Neural cell (in vitro differentiated cells): ENCODE measurements at regions not wholly inside any gene's neighbourhood (a gene's known extent, or its start where the extent isn't known, plus 50 kb on each side); places are given as distances from the start of the nearest gene placed in this dataset.

Experiments used
- H2AFZ ChIP-seq: fragments of 200-600, 300-800 bp; sonication (generic), shearing (Covaris generic); 2 replicates; pipeline ENCODE4 v1.6.0; 2014; ENCODE audit warnings: low read depth, mild to moderate bottlenecking, antibody characterized with exemption, low read length, moderate library complexity
- H3F3A ChIP-seq: fragments of 200-600 bp; shearing (Covaris generic); 2 replicates; pipeline ENCODE4 v1.6.1; 2016; ENCODE audit warnings: mild to moderate bottlenecking, moderate library complexity, mixed read lengths, antibody characterized with exemption, low read length; ENCODE audit not compliant: insufficient read depth, poor library complexity, severe bottlenecking
- H3K27ac ChIP-seq: fragments of 200-600, 300-800 bp; sonication (generic), shearing (Covaris generic); 2 replicates; pipeline ENCODE4 v1.5.1; 2014; ENCODE audit warnings: mild to moderate bottlenecking, low read length, moderate library complexity
- H3K27me3 ChIP-seq: fragments of 300-800, 200-600 bp; sonication (generic), shearing (Covaris generic); 2 replicates; pipeline ENCODE4 v1.6.0; 2014; ENCODE audit warnings: mild to moderate bottlenecking, low read depth, low read length, moderate library complexity; ENCODE audit not compliant: insufficient read depth
- H3K36me3 ChIP-seq: fragments of 300-800, 200-600 bp; sonication (generic), shearing (Covaris generic); 2 replicates; pipeline ENCODE4 v1.5.1; 2014; ENCODE audit warnings: mild to moderate bottlenecking, antibody characterized with exemption, low read length, moderate library complexity; ENCODE audit not compliant: insufficient read depth
- H3K4me2 ChIP-seq: fragments of 300-800, 200-600 bp; sonication (generic), shearing (Covaris generic); 2 replicates; pipeline ENCODE4 v1.6.0; 2014; ENCODE audit warnings: mild to moderate bottlenecking, low read length
- H3K4me3 ChIP-seq: fragments of 300-800, 200-600 bp; sonication (generic), shearing (Covaris generic); 2 replicates; pipeline ENCODE4 v1.5.1; 2014; ENCODE audit warnings: mild to moderate bottlenecking, low read length, moderate library complexity
- H3K79me2 ChIP-seq: fragments of 200-600 bp; shearing (Covaris generic); replicated peaks from 2 replicates; pipeline ENCODE4 v1.6.0; 2014; ENCODE audit warnings: mild to moderate bottlenecking, low read length, moderate library complexity; ENCODE audit not compliant: insufficient read depth
- H3K9ac ChIP-seq: fragments of 300-800, 200-600 bp; sonication (generic), shearing (Covaris generic); 2 replicates; pipeline ENCODE4 v1.6.1; 2016; ENCODE audit warnings: mild to moderate bottlenecking, low read length, mixed read lengths
- H3K9me2 ChIP-seq: fragments of 200-600 bp; shearing (Covaris generic); 2 replicates; pipeline ENCODE4 v1.6.1; 2016; ENCODE audit warnings: mild to moderate bottlenecking, low read length, mixed read lengths; ENCODE audit not compliant: insufficient read depth
- H3K9me3 ChIP-seq: fragments of 200-600, 300-800 bp; sonication (generic), shearing (Covaris generic); 2 replicates; pipeline ENCODE4 v1.6.1; 2016; ENCODE audit warnings: mild to moderate bottlenecking, mixed run types, low read length, moderate library complexity, mixed read lengths
- H4K20me1 ChIP-seq: fragments of 200-600 bp; shearing (Covaris generic); 2 replicates; pipeline ENCODE4 v1.6.1; 2016; ENCODE audit warnings: mild to moderate bottlenecking, mixed run types; ENCODE audit not compliant: insufficient read depth
- CTCF ChIP-seq: fragments of 450-650 bp; IDR thresholded peaks from 2 replicates; pipeline ENCODE4 v1.5.1; 2014; ENCODE audit warnings: antibody characterized with exemption, mild to moderate bottlenecking, moderate library complexity; ENCODE audit not compliant: poor library complexity, severe bottlenecking
- EP300 ChIP-seq: fragments of 450-650 bp; conservative IDR thresholded peaks from 2 replicates; pipeline ENCODE4 v1.6.1; 2014; ENCODE audit warnings: antibody characterized with exemption, mild to moderate bottlenecking, moderate library complexity; ENCODE audit not compliant: poor library complexity, severe bottlenecking
- EZH2 ChIP-seq: fragments of 200-600, 300-800 bp; shearing (Covaris generic), sonication (generic); IDR thresholded peaks from 2 replicates; pipeline ENCODE4 v1.6.1; 2014; ENCODE audit warnings: antibody characterized with exemption, low read length, borderline replicate concordance, mild to moderate bottlenecking; ENCODE audit not compliant: insufficient read depth, poor library complexity, severe bottlenecking
- MXI1 ChIP-seq: fragments of 450-650 bp; conservative IDR thresholded peaks from 2 replicates; pipeline ENCODE4 v1.6.1; 2014; ENCODE audit warnings: antibody characterized with exemption, mild to moderate bottlenecking; ENCODE audit not compliant: poor library complexity, severe bottlenecking
- POLR2AphosphoS5 ChIP-seq: IDR thresholded peaks from 2 replicates; pipeline ENCODE4 v1.6.1; 2012
- RAD21 ChIP-seq: fragments of 450-650 bp; conservative IDR thresholded peaks from 2 replicates; pipeline ENCODE4 v1.6.1; 2014; ENCODE audit warnings: antibody characterized with exemption, mild to moderate bottlenecking, moderate library complexity
- REST ChIP-seq: IDR thresholded peaks from 2 replicates; pipeline ENCODE4 v1.6.1; 2012; ENCODE audit warnings: borderline replicate concordance
- SMC3 ChIP-seq: fragments of 450-650 bp; conservative IDR thresholded peaks from 2 replicates; pipeline ENCODE4 v1.6.1; 2014; ENCODE audit warnings: antibody characterized with exemption, mild to moderate bottlenecking, moderate library complexity; ENCODE audit not compliant: poor library complexity
- TAF1 ChIP-seq: IDR thresholded peaks from 2 replicates; pipeline ENCODE4 v1.6.1; 2012; ENCODE audit warnings: low read depth

- no peak overlapping the region for H3K9ac ChIP-seq
- H3K27me3 ChIP-seq: no peaks in the 10 kb centered on the region
- TF ChIP-seq MXI1 (no peak), POLR2AphosphoS5 (no peak), RAD21 (no peak), CTCF (no peak)
- no peak overlapping the region for H3K4me2 ChIP-seq
- no peaks in the 10 kb centered on the region for H3K9me2 ChIP-seq
- no peak overlapping the region for H2AFZ ChIP-seq
- no peak overlapping the region for H3K27ac ChIP-seq
- H3K79me2 ChIP-seq: no peaks in the 10 kb centered on the region
- no peaks in the 10 kb centered on the region for H4K20me1 ChIP-seq
- H3K9me3 ChIP-seq: no peaks in the 10 kb centered on the region
- no peaks in the 10 kb centered on the region for H3F3A ChIP-seq
- H3K36me3 ChIP-seq: no peaks in the 10 kb centered on the region
- H3K4me3 ChIP-seq: no peak overlapping the region
Measured at GRCh38 chr2:147521936-147522335, 322.9 kb upstream of the ACVR2A start.

- TF ChIP-seq REST: no peak
- TF ChIP-seq EZH2: no peak
- TF ChIP-seq MXI1: no peak
- TF ChIP-seq TAF1: no peak
- TF ChIP-seq CTCF: no peak
- TF ChIP-seq POLR2AphosphoS5: no peak
- TF ChIP-seq SMC3: no peak
- TF ChIP-seq RAD21: no peak
- TF ChIP-seq EP300: no peak
- no peaks in the 10 kb centered on the region for H3K79me2 ChIP-seq
- no peak overlapping the region for H2AFZ ChIP-seq
Measured at GRCh38 chr2:147520817-147521216, 324.0 kb upstream of the ACVR2A start.

More at GRCh38 chr2:147520817-147521216, 324.0 kb upstream of the ACVR2A start:
- Histone ChIP-seq H4K20me1 (no peaks in the 10 kb centered on the region), H3K9me2 (no peaks in the 10 kb centered on the region), H3K9me3 (no peaks in the 10 kb centered on the region), H3K4me3 (no peak overlapping the region), H3F3A (no peaks in the 10 kb centered on the region), H3K27me3 (no peaks in the 10 kb centered on the region), H3K4me2 (no peak overlapping the region), H3K27ac (no peak overlapping the region), H3K9ac (no peak overlapping the region), H3K36me3 (no peaks in the 10 kb centered on the region)
